Left kidney (tissue), 1 donor: ENCODE measurements at regions not wholly inside any gene's neighbourhood (a gene's known extent, or its start where the extent isn't known, plus 50 kb on each side); places are given as distances from the start of the nearest gene placed in this dataset.
"Not testable (repeated sequence)": the region's sequence is repeated elsewhere in the genome, so short reads cannot be mapped to it uniquely, and the experiment has no call there.

Experiments
- DNase-seq: peaks from one replicate; pipeline ENCODE4 v3.0.0-alpha.2; 2013

DNA sequence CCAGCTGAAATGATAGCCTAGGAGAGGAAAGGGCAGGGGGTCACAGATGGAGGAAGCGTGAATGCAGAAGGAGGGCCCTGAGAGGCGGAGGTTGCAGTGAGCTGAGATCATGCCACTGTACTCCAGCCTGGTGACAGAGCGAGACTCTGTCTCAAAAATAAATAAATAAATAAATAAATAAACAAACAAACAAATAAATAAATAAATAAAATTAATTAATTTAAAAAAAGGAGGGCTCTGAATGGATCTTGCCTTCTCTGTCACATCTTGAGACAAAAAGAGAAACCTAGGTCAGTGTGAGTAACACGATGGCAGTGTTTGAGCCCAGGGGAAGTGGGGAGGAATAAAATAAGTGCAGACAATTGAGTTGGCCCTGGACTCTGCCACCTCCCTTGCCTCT is 182.3 kb upstream of the DAAM1 start:
- not testable (repeated sequence) for DNase-seq

DNA sequence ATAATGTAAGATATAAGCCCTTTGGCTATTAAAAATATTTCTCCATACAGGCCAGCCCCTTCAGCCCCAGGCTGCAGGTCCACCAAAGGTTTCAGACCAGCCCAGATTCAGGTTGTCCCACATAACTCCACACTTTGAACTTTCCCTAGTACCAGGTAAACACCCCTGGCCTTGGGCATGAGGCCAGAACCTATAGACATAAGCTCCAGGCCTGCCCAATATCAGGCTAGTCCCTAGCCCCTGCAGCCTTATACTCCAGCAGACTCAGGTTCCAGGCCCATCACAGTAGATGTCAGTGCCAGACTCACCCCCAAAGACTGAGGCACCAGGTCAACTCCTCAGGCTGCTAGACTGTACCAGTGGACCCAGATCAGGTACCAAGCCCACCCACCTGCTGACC is 178.5 kb upstream of the DAAM1 start:
- no peak for DNase-seq

- no peak for DNase-seq
These were observed 174.7 kb upstream of the DAAM1 start for GRCh38 chr14:59013672-59014298.

- DNase-seq, result no peak
These were observed 173.0 kb upstream of the DAAM1 start for GRCh38 chr14:59015482-59015881.

DNA sequence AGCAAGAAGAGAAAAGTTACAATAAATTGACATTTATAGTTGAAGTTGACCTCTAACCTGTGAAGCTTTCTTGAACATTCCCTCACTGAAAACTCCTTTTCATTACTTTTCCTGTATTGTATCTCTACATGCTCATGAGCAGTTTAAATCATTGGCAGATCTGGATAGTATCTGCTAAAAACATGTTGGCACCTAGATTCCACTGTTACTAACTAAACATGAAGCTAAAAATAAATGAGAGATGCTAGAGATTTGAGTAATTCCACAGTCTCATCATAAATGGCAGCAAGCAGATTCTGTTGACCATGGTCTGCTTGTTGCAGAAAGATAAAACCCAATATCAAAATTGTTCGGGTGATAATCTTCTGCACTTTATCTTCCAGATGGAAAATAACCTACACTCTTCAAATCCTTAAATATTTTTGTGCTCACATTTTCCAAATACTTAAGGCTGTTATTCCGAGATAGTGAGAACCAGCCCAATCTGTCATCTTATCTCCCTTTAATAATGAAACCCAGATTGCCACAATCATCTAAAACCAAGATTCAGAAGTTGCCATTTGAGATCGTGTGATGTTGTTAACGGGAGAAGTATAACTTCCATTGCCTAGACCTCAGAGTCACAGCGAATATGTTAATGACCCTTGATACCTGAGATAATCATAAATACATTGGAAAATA is 171.0 kb upstream of the DAAM1 start:
- DNase-seq, result no peak

DNA sequence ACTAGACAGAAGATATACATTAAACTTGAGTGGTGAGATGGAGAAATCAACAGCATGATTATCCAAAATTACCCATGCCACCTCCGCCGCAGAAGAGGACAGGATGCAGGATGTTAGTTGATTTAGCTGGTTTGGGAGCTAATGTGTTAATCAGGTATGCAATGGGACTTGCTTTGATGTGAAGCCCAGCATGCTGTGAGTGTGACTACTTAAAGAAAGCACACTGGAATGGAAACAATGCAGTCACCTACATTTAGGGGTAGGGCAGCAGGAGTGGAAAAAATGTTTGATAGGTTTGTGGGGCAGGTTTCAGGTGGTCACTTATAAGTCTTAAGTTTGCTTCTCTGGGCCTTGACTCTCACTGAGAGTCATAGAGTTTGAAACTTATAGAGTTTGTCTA is 170.0 kb upstream of the DAAM1 start:
- no peak for DNase-seq

GRCh38 chr14:59018978-59019377 is 169.5 kb upstream of the DAAM1 start:
- no peak for DNase-seq

GRCh38 chr14:59020382-59020781 is 168.1 kb upstream of the DAAM1 start:
- DNase-seq, result no peak

DNA sequence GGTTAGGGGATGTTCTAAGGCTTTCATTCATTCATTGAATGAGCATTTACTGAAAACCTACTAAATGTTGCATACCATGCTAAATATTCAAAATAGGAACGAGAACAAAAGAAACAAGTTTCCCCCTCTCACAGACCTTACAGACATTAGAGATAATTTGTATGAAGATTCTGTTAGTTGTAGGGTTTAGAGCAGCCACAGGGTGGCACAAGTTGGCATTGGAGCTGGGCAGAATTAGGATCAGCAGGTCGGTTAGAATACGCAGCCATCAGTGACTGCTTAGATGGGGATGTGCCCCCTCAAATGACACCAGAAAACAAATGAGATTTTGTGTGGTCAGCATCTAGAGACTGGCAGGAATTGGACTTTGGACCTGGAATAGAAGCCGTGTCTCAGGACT is 166.3 kb upstream of the DAAM1 start:
- no peak for DNase-seq

- no peak for DNase-seq
These were observed 162.4 kb upstream of the DAAM1 start for GRCh38 chr14:59026081-59026480.

- not testable (repeated sequence) for DNase-seq
These were observed 161.8 kb upstream of the DAAM1 start for GRCh38 chr14:59026640-59027039.

GRCh38 chr14:59028476-59029202 is 159.8 kb upstream of the DAAM1 start:
- peak; percentile 83 for DNase-seq

DNA sequence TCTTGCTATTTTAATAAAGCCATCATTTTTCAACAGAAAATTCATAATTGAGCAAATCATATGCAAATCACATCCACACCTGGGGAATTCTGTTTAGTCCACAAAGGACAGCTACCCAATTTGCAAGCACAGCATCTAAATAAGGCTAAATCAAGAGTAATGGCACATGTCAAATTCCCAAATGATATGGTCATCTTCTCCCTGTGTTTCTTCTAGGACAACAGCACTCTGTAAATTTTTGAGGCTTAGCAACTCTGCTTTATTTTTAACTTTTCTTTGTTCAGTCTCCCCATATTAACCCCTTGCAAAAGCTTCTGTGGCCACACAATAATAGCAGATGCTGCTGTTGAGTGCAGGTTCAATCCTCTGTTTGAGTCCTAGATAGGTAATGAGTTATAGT is 155.6 kb upstream of the DAAM1 start:
- DNase-seq, result no peak

DNA sequence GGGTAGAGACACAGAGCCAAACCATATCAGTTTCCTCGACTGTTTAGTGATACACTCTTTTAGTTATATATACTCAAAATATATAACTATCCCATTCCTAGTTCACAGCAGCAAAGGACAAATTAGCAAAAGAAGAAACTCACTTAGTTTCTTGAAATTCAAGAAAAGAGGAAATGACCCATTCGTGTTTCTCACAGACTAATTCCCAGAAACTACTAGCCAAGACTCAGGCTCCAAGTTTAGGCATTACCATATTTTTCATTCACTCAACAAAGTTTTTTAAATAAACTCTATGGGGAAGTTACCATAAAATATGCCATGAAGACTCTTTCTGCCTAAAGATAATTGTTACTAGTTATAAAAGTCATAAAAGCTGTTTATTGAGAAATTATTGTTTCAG is 152.3 kb upstream of the DAAM1 start:
- DNase-seq, result no peak

- DNase-seq, result no peak
These were observed 151.4 kb upstream of the DAAM1 start for GRCh38 chr14:59037086-59037485.

DNA sequence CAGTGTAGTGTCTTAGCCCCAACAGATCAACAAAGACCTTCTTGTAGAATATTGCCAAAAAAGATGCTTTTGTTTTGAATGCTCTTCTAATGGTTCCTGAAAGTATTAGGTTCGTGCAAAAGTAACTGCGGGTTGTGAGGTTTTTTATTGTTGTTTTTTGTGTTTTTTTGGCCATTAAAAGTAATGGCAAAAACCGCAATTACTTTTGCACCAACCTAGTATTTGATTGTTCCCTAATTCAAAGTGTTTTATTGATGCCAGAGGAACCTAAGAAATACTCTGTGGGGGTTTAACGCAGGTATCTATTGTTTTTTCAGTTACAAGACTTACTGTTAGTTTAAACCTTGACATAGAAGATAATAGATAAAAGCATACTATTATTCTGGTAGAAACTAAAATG is 150.8 kb upstream of the DAAM1 start:
- DNase-seq, result no peak

- no peak for DNase-seq
These were observed 149.7 kb upstream of the DAAM1 start for GRCh38 chr14:59038746-59039145.

DNA sequence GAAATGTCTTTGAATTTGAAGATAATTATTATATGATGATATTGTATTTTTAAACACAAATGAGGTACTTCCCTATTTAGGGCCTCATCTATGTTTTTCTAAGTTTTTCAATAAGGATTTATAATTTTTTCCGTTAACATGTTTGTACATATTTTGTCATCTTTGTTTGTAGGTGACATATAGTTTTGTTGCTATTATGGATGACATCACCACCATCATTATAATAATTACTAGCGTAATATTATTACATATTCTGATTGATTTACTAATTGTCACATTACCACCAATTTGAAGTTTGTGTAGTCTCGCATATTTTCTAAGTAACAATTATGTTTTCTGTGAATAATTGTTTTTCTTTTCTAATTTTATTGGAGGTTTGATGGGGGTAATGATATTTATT is 147.2 kb upstream of the DAAM1 start:
- DNase-seq, result no peak

GRCh38 chr14:59044707-59045106 is 143.8 kb upstream of the DAAM1 start:
- no peak for DNase-seq

- no peak for DNase-seq
These were observed 141.7 kb upstream of the DAAM1 start for GRCh38 chr14:59046746-59047145.

- no peak for DNase-seq
These were observed 133.5 kb upstream of the DAAM1 start for GRCh38 chr14:59055006-59055405.

GRCh38 chr14:59055439-59056045 is 132.9 kb upstream of the DAAM1 start:
- DNase-seq, result peak; percentile 46

- no peak for DNase-seq
These were observed 130.9 kb upstream of the DAAM1 start for GRCh38 chr14:59057551-59057950.
